Gastroesophageal sphincter (tissue), 4 donors: ENCODE measurements at regions not wholly inside any gene's neighbourhood (a gene's known extent, or its start where the extent isn't known, plus 50 kb on each side); places are given as distances from the start of the nearest gene placed in this dataset.
A peak's percentile ranks its signal among the peaks of the same experiment; 100 is the strongest.
"Not testable (repeated sequence)": the region's sequence is repeated elsewhere in the genome, so short reads cannot be mapped to it uniquely, and the experiment has no call there.

ENCODE experiments used
- ATAC-seq: fragments of 150-250 bp; one replicate; pipeline ENCODE4 v1.9.1; 2016; ENCODE audit warnings: mild to moderate bottlenecking, moderate library complexity
- H3K27ac ChIP-seq, 4 donors: fragments of 200-600 bp; sonication (generic) in 3 of 4; 1 replicate in 3 of 4; 2 replicates in 1 of 4; pipeline ENCODE4 v1.5.1; 2016 to 2019
- H3K27me3 ChIP-seq: fragments of 200-600 bp; sonication (generic); one replicate; pipeline ENCODE4 v1.5.1; 2019
- H3K36me3 ChIP-seq, 2 donors: fragments of 200-600 bp; sonication (generic); one replicate each; pipeline ENCODE4 v1.5.1; 2019; ENCODE audit warnings: control low read depth in 1 of 2
- H3K4me1 ChIP-seq, 3 donors: fragments of 200-600 bp; sonication (generic); 1 replicate in 2 of 3; 2 replicates in 1 of 3; pipeline ENCODE4 v1.5.1; 2016 to 2019; ENCODE audit warnings: control low read depth in 2 of 3
- H3K4me3 ChIP-seq, 2 donors: fragments of 200-600 bp; sonication (generic); one replicate each; pipeline ENCODE4 v1.5.1; 2019; ENCODE audit warnings: mild to moderate bottlenecking in 1 of 2, moderate library complexity in 1 of 2
- H3K9me3 ChIP-seq, 3 donors: fragments of 200-600 bp; sonication (generic); one replicate each; pipeline ENCODE4 v1.5.1; 2017 to 2019; ENCODE audit warnings: control low read depth in 2 of 3
- CTCF ChIP-seq, 4 experiments: fragments of 200-600 bp in 2 of 4; fragments of 450-650 bp in 2 of 4; sonication (generic) in 1 of 4; IDR thresholded peaks; one replicate each; pipeline ENCODE4 v1.5.1; 2017 to 2019; ENCODE audit warnings: antibody characterized with exemption in 4 of 4, mild to moderate bottlenecking in 2 of 4, moderate library complexity in 2 of 4
- EP300 ChIP-seq: sonication (generic); formaldehyde crosslinking; IDR thresholded peaks from one replicate; pipeline ENCODE4 v1.6.1; 2017; ENCODE audit warnings: antibody characterized with exemption, mild to moderate bottlenecking
- POLR2A ChIP-seq, 2 donors: fragments of 450-650 bp; IDR thresholded peaks; one replicate each; pipeline ENCODE4 v1.6.1; 2017; ENCODE audit warnings: antibody characterized with exemption in 2 of 2, mild to moderate bottlenecking in 2 of 2, moderate library complexity in 1 of 2
- POLR2AphosphoS5 ChIP-seq: sonication (generic); formaldehyde crosslinking; IDR thresholded peaks from one replicate; pipeline ENCODE4 v1.6.1; 2017; ENCODE audit warnings: antibody characterized with exemption
- WGBS, 2 donors: methylation state at CpG; one replicate each; pipeline ENCODE4 v1.1.5; 2018; ENCODE audit warnings: low coverage in 1 of 2; 5-methylcytosine and 5-hydroxymethylcytosine counted together

GRCh38 chr17:45554479-45554878 is 64.0 kb upstream of the PLEKHM1 start:
- H3K4me1 ChIP-seq, H3K9me3 ChIP-seq, H3K27ac ChIP-seq, ATAC-seq, H3K27me3 ChIP-seq, H3K36me3 ChIP-seq, H3K4me3 ChIP-seq: not testable (repeated sequence)
- WGBS, 2 donors, result no CpG with 5 or more reads among the region's 1 CpG

- H3K27me3 ChIP-seq, H3K36me3 ChIP-seq, H3K4me3 ChIP-seq, H3K27ac ChIP-seq, H3K9me3 ChIP-seq, H3K4me1 ChIP-seq, ATAC-seq: not testable (repeated sequence)
- no CpG with 5 or more reads among the region's 1 CpG for WGBS, 2 donors
These were observed 68.3 kb upstream of the PLEKHM1 start for GRCh38 chr17:45558821-45559220.

GRCh38 chr17:45562868-45563267 is 72.3 kb upstream of the PLEKHM1 start:
- WGBS, 2 donors, result 77 to 90% methylated on average over 3 to 4 of the region's 4 CpGs

GRCh38 chr17:45563283-45563682 is 72.8 kb upstream of the PLEKHM1 start:
- not testable (repeated sequence) for H3K36me3 ChIP-seq, H3K9me3 ChIP-seq, H3K27me3 ChIP-seq, ATAC-seq, H3K27ac ChIP-seq, H3K4me3 ChIP-seq, H3K4me1 ChIP-seq
- WGBS, 2 donors, result 94% methylated on average over 3 of the region's 3 CpGs

More at GRCh38 chr17:45562868-45563267, 72.3 kb upstream of the PLEKHM1 start:
- not testable (repeated sequence) for H3K27me3 ChIP-seq, H3K4me3 ChIP-seq, H3K4me1 ChIP-seq, H3K36me3 ChIP-seq, H3K27ac ChIP-seq, H3K9me3 ChIP-seq, ATAC-seq

- 80% methylated on average over 1 of the region's 1 CpG; no CpG with 5 or more reads in 1 of the 2 donors for WGBS, 2 donors
- H3K9me3 ChIP-seq, H3K4me3 ChIP-seq, H3K27ac ChIP-seq, ATAC-seq, H3K36me3 ChIP-seq, H3K4me1 ChIP-seq, H3K27me3 ChIP-seq: not testable (repeated sequence)
These were observed 77.8 kb upstream of the PLEKHM1 start for GRCh38 chr17:45568275-45568674.

GRCh38 chr17:45573326-45573725 is 82.8 kb upstream of the PLEKHM1 start:
- peak overlapping the region in 1 of 4 donors; percentile 22 for H3K27ac ChIP-seq
- H3K4me1 ChIP-seq, H3K27me3 ChIP-seq, H3K36me3 ChIP-seq, H3K9me3 ChIP-seq, ATAC-seq, H3K4me3 ChIP-seq: not testable (repeated sequence)
- WGBS, 2 donors, result 100% methylated on average over 1 to 2 of the region's 2 CpGs

GRCh38 chr17:45573924-45574770 is 83.6 kb upstream of the PLEKHM1 start:
- Histone ChIP-seq H3K9me3 (no peaks in the 10 kb centered on the region), H3K4me1 (peaks cover 0 to 10% (median 3%) of the 10 kb centered on the region in 3 donors), H3K36me3 (no peaks in the 10 kb centered on the region), H3K27me3 (no peaks in the 10 kb centered on the region), H3K4me3 (no peak overlapping the region), H3K27ac (peak overlapping the region in 1 of 4 donors; percentile 22)
- ATAC-seq, result no peak
- TF ChIP-seq POLR2AphosphoS5 (no peak), EP300 (no peak), CTCF (IDR thresholded peaks at IDR 0.05) (no peak), POLR2A (IDR thresholded peaks at IDR 0.05) (no peak)
- 48 to 49% methylated on average over 5 of the region's 5 CpGs for WGBS, 2 donors

GRCh38 chr17:45575126-45575885 is 84.8 kb upstream of the PLEKHM1 start:
- ATAC-seq, result no peak
- H3K27me3 ChIP-seq, result no peaks in the 10 kb centered on the region
- WGBS, 2 donors, result 80 to 100% methylated on average over 1 of the region's 1 CpG
- H3K4me1 ChIP-seq, result peaks cover 0 to 10% (median 3%) of the 10 kb centered on the region in 3 donors
- H3K36me3 ChIP-seq, result no peaks in the 10 kb centered on the region
- H3K9me3 ChIP-seq, result no peaks in the 10 kb centered on the region
- no peak for TF ChIP-seq POLR2AphosphoS5
- no peak overlapping the region for H3K4me3 ChIP-seq
- H3K27ac ChIP-seq, result peak overlapping the region in 1 of 4 donors; percentile 5

GRCh38 chr17:45576527-45577307 is 86.2 kb upstream of the PLEKHM1 start:
- not testable (repeated sequence) for ATAC-seq, H3K27ac ChIP-seq, H3K9me3 ChIP-seq, H3K27me3 ChIP-seq, H3K36me3 ChIP-seq, H3K4me1 ChIP-seq, H3K4me3 ChIP-seq
- 85% methylated on average over 9 to 10 of the region's 10 CpGs for WGBS, 2 donors
